ENCODE measurements at regions not wholly inside any gene's neighbourhood (a gene's known extent, or its start where the extent isn't known, plus 50 kb on each side); places are given as distances from the start of the nearest gene placed in this dataset.

DNA sequence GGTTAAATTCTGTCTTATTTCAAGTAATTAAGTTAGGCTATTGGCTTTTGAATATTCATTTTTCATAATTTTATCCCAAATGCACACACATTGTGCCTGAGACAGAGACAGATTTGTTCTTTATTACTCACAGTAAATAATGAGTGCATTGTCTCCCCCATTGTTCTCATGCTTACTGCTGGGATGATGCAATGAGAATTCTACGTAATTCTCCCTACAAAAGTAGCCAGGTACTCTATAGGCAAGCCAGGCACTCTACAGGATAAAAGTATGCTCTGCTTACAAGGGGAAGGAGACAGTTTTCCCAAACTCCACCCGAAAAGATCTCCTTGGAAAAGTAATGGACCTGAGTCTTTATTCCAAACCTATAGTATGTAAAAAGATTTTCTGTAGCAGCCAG, 1890.7 kb upstream of the PCDH10 start:
- WGBS, 2 experiments (ENCODE audit: extremely low coverage in 2 of 2, insufficient read length in 1 of 2) = no CpG with 5 or more reads among the region's 2 CpGs
- Histone ChIP-seq H3K4me1 (ENCODE audit: control insufficient read depth, insufficient read depth, low read length) (no peaks in the 10 kb centered on the region), H2BK20ac (ENCODE audit: low read depth, low read length) (no peak overlapping the region), H3K9me3 (ENCODE audit: control insufficient read depth, insufficient read depth, low read length) (no peaks in the 10 kb centered on the region), H3K18ac (ENCODE audit: low read depth, low read length) (no peak overlapping the region), H2BK15ac (ENCODE audit: low read depth, low read length) (no peak overlapping the region), H3K23ac (ENCODE audit: low read depth, low read length) (no peak overlapping the region), H3K27ac (ENCODE audit: insufficient read depth, low read length) (no peak overlapping the region), H3K4me2 (ENCODE audit: low read depth, low read length) (no peak overlapping the region), H3K9ac (ENCODE audit: low read depth, low read length) (no peak overlapping the region), H4K91ac (ENCODE audit: insufficient read depth, low read depth, low read length) (no peak overlapping the region), H3K9me1 (ENCODE audit: insufficient read depth, low read length) (no peaks in the 10 kb centered on the region), H2AK9ac (replicated peaks; ENCODE audit: low read depth, low read length, poor library complexity) (no peak overlapping the region), H4K20me1 (ENCODE audit: insufficient read depth, low read length) (no peaks in the 10 kb centered on the region), H3K4ac (ENCODE audit: low read depth, low read length) (no peak overlapping the region), H3K56ac (ENCODE audit: extremely low read depth, insufficient read depth, low read length) (no peak overlapping the region), H2BK120ac (ENCODE audit: low read depth, low read length) (no peak overlapping the region), H4K8ac (ENCODE audit: low read depth in 2 of 2, low read length in 2 of 2) (no peak overlapping the region), H3K79me1 (ENCODE audit: low read depth in 1 of 2, low read length in 2 of 2) (no peaks in the 10 kb centered on the region), H2AK5ac (ENCODE audit: low read depth, low read length) (no peak overlapping the region), H3K36me3 (ENCODE audit: control insufficient read depth, insufficient read depth, low read length) (no peaks in the 10 kb centered on the region), H2BK5ac (ENCODE audit: low read depth, low read length, poor library complexity, severe bottlenecking) (no peak overlapping the region), H4K5ac (ENCODE audit: low read depth, low read length) (no peak overlapping the region), H3K27me3 (ENCODE audit: control insufficient read depth, insufficient read depth, low read length) (no peaks in the 10 kb centered on the region), H2AFZ (replicated peaks; ENCODE audit: low read length, poor library complexity) (no peak overlapping the region), H3K4me3 (ENCODE audit: insufficient read depth, low read depth, low read length) (no peak overlapping the region), H3K14ac (replicated peaks; ENCODE audit: low read depth, low read length) (no peak overlapping the region)
- POLR2A ChIA-PET (ENCODE audit: unreplicated experiment) = no interaction called here
- CTCF ChIA-PET = no interaction called here
- in situ Hi-C loops (cut with MboI; ENCODE audit: low sequenced_read_pairs) = no loop called here
- intact Hi-C loops (cut with micrococcal nuclease) = no loop called here
- no peak for TF ChIP-seq RAD21 (IDR thresholded peaks at IDR 0.05; ENCODE audit: low read length)
- TF ChIP-seq BHLHE40 (IDR thresholded peaks at IDR 0.05; ENCODE audit: low read depth, low read length) = no peak
- TF ChIP-seq FOS (IDR thresholded peaks at IDR 0.05; ENCODE audit: low read depth, low read length) = no peak
- TF ChIP-seq RFX5 (IDR thresholded peaks at IDR 0.05; ENCODE audit: low read depth, low read length) = no peak
- TF ChIP-seq MAFK (IDR thresholded peaks at IDR 0.05; ENCODE audit: low read depth, low read length) = no peak
- no peak for TF ChIP-seq CHD1 (IDR thresholded peaks at IDR 0.05; ENCODE audit: low read depth, low read length)
- dilution Hi-C loops (cut with HindIII; ENCODE audit: low sequenced_read_pairs, unreplicated experiment) = no loop called here
- BruUV-seq (replicated peaks) = no TSS peak
- no peak for DNase-seq
- no peak for ATAC-seq (ENCODE audit: low read depth)

Measured in IMR-90 (cell line).